SW480 (cell line): ENCODE measurements at regions not wholly inside any gene's neighbourhood (a gene's known extent, or its start where the extent isn't known, plus 50 kb on each side); places are given as distances from the start of the nearest gene placed in this dataset.

Experiments used
- DNase-seq: peaks from one replicate; pipeline ENCODE4 v3.0.0-alpha.2; 2016; ENCODE audit warnings: low spot score

DNA sequence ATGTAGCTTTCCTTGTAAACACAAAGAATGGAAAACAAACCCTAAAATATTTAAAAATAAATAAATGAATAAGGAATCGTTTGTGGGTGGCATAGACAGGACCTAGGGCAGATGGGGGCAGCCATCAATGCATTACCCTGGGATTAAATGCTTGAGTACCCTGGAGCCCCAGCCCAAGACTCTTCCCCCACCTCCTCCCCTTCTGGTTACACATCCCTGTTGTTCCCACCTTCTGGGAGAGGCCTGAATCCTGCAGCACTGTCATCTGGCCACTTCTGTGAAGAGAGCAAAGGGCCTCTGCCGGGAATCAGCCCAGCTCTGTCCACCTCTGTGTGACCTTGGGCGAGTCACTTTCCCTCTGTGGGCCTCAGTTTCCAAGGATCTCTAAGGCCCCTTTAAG lies 61.6 kb upstream of the COL13A1 start:
- no peak for DNase-seq

DNA sequence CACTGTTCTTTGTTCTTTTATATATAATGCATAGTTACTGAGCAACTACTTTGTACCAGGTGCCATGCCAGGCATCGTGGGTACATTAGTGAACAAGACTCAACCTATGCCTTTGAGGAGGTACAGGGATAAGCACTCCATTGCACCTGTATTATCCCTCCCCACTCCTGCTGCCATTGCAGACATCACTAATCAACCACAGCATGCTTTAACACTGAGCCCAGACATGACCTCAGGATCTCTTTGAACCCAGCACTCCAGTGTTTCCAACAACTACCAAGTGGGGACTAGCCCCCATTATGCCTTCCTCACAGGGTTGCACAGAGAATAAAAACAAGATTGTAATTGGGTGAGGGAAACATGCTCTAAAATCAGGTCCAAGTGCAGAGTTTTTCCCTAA lies 60.5 kb upstream of the COL13A1 start:
- DNase-seq: no peak

DNA sequence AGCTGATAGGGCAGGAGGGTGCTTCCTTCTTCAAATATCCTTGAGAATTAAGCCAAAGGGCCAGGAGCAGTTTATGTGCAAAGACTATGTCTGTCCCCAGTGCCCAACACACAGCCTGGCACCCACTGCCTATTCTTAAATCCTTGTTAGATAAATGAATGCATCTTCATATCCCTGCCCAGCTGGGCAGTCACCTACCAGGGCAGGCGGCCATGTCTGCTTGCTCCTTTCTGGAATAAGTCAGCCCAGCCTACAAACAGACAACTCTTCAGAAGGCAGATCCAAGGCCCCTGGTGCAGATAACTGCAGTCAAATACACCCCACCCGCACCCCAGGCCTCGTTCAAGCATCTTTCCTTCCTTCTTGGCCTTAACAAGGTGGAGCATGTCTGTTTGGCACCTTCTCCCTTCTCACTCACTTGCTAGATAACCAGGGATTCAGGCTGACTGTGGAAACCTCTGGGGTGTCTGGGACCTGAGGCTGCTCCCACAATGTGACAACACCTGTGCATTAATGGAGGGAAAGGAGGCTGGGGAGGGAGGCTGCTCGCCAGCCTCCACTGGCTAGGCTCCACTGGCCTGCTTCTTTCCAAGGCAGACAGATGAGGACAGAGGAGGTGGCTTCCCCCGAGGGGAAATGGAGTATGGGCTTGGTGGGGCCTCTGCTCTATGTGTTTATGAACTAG lies 59.9 kb upstream of the COL13A1 start:
- DNase-seq: no peak

DNA sequence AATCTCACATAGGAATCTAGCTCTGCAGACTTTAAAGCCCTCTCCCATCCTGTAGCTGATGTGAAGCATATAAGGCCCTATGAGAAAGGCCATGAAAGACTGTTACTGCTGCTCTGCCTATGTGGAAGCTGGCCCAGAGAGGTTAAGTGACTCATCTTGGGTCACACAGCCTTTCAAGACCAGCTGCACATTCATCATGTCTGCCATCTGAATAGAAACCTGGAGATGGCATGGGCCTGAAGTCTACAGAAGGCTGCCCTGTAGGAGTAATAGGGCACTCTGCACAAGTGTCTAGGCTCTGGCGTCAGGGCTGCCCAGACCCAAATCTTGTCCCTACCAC lies 59.4 kb upstream of the COL13A1 start:
- no peak for DNase-seq

DNA sequence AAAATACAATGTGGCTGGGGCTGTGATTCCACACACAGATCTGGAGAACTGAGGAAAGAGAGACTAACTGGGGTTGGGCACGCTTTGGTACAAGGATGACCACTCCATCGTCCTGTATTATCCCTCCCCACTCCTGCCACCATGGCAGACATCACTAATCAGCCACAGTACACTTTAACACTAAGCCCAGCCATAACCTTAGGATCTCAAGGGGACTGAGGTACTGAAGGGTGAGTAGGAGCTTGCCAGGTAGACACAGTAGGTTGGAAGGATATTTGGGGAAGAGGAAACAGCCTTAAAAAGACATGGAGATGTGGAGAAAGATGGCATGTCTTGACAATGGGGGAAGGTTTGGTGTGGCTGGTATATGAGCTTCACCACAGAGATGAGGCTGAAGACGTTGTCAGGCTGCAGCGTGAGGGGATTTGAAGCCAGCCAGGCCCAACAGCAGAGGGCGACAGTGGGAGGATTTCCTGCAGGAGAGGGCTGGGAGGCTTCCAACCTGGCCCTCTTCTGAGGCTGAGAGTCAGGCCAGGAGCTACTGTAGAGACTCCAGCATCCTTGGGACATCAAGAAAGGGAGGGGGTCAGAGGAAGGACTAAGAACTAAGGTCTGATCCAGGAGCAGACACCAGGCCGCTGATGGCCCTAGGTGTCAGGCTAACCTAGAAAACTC lies 58.6 kb upstream of the COL13A1 start:
- no peak for DNase-seq

DNA sequence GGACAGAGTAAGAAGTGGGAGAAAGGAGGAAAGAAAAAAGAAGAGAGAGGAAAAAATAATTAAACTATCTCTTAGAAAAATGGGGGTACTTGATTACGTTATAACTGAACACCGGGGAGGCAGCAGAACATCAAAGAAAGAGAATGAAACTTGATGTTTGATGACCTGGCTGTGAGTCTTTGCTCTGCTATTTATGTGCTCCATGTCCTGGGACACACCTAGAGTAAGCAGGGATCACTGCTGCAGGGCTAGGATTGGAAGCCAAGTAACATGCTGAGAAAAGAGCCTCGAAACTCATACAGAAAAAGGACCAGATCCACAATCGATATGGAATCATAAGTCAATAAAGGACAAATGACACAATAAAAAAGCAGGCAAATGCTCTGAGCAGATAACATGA lies 56.7 kb upstream of the COL13A1 start:
- DNase-seq: no peak

DNA sequence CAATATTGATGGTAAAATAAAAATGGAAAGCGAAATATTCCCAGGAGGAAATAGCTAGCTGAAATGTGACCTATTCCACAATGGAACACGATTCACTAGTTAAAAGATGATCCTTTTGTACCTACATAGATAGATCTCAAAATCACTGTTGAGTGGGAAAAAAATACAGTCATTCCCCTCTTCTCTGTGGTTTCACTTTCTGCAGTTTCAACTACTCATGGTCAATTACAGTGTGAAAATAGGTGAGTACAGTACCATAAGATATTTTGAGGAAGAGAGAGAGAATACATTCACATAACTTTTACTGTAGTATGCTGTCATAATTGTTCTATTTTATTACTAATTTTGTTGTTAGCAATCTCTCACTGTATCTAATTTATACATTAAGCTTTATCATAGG lies 56.0 kb upstream of the COL13A1 start:
- DNase-seq: no peak

GRCh38 chr10:69747179-69747578 lies 54.5 kb upstream of the COL13A1 start:
- no peak for DNase-seq

GRCh38 chr10:69748621-69749020 lies 53.1 kb upstream of the COL13A1 start:
- DNase-seq: no peak

GRCh38 chr10:69749178-69750010 lies 52.3 kb upstream of the COL13A1 start:
- no peak for DNase-seq

GRCh38 chr10:69750011-69750373 lies 51.7 kb upstream of the COL13A1 start:
- DNase-seq: no peak

DNA sequence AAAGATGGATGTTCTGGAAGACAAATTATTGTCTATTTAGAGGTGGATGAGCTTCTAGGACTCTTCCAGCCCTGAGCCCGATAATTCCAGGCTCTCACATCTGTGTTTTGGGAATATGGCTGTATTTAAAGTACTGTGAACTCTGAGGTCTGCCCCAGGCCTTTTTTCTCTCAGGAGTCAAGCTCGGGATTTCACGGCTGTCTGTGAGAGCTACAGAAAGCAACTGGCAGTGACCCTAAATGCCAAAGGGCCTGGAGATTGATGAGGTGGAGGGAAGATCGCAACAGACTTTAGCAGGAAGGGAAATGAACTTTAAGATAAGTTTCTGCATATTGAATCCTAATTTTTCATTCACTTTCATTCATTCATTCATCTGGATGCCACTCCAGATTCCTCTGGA lies 51.0 kb upstream of the COL13A1 start:
- no peak for DNase-seq

DNA sequence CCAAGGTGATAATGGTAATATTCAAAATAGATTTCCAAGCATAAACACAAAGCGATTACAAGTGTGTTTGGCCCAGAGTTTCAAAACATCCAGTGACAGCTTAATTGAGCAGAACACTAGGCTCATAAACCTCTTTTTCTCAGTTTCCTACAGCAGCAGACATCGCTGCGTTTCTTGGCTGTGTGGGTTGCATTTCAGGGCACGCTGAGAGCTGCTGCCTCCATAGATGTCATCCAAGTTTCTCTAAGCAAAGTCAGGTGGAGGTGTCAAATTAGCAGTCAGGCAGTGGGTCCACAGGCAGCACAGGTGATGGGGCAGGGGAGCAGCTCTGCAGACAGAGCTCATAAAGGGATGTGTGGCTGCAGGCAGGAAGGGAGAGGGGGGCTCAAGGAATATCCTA lies 50.5 kb upstream of the COL13A1 start:
- no peak for DNase-seq
